Neuron (in vitro differentiated cells): ENCODE measurements at regions not wholly inside any gene's neighbourhood (a gene's known extent, or its start where the extent isn't known, plus 50 kb on each side); places are given as distances from the start of the nearest gene placed in this dataset.

Source experiments
- H2AFZ ChIP-seq: one replicate; pipeline ENCODE4 v1.6.1; 2013; ENCODE audit warnings: low read depth, mild to moderate bottlenecking, inconsistent platforms, low read length, moderate library complexity
- H3K27me3 ChIP-seq: one replicate; pipeline ENCODE4 v1.6.1; 2013; ENCODE audit warnings: low read length; ENCODE audit not compliant: insufficient read depth
- H3K36me3 ChIP-seq: one replicate; pipeline ENCODE4 v1.6.1; 2013; ENCODE audit warnings: low read length; ENCODE audit not compliant: insufficient read depth
- H3K4me1 ChIP-seq: one replicate; pipeline ENCODE4 v1.6.1; 2013; ENCODE audit warnings: low read length; ENCODE audit not compliant: insufficient read depth
- H3K4me3 ChIP-seq: 2 replicates; pipeline ENCODE4 v1.5.1; 2013; ENCODE audit warnings: mild to moderate bottlenecking, low read length, moderate library complexity
- H3K9me3 ChIP-seq: one replicate; pipeline ENCODE4 v1.6.1; 2013; ENCODE audit warnings: low read length

DNA sequence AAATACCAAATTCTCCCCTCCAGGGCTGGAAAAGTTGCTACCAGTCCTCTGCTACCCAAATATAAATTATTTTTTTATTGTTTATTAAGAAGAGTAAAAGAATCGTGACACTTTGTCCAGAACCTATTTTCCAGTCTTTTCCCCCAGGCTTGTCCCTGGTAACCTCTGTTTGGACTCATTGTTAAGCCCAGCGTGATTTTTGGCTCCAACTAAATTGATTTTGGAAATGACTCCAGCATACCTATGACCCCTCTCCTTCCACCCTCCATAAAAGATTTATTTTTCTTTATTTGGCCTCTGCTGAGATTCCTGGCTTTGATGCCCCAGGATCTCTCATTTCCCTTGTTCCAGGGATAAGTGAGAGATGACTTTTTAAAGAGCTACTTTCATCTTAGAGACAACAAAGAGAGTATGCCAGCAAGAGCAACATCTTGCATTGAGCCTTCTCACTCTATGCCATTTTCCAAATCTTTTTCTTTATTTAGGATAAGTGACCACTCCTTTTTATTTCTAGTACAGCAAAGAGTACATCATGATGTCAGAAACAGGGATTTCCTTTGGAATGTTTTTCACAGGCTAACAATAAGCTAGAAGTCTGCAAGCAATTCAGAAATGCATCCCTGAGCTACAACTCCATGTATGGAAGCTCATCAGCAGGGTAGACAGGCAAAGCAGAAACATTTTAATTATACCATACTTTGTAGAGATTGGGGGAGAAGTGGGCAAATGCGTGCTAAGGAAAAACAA, 75.8 kb downstream of the DAD1 start:
- Histone ChIP-seq H3K27me3 (no peaks in the 10 kb centered on the region), H3K4me1 (peaks cover 30% of the 10 kb centered on the region), H2AFZ (no peak overlapping the region)

DNA sequence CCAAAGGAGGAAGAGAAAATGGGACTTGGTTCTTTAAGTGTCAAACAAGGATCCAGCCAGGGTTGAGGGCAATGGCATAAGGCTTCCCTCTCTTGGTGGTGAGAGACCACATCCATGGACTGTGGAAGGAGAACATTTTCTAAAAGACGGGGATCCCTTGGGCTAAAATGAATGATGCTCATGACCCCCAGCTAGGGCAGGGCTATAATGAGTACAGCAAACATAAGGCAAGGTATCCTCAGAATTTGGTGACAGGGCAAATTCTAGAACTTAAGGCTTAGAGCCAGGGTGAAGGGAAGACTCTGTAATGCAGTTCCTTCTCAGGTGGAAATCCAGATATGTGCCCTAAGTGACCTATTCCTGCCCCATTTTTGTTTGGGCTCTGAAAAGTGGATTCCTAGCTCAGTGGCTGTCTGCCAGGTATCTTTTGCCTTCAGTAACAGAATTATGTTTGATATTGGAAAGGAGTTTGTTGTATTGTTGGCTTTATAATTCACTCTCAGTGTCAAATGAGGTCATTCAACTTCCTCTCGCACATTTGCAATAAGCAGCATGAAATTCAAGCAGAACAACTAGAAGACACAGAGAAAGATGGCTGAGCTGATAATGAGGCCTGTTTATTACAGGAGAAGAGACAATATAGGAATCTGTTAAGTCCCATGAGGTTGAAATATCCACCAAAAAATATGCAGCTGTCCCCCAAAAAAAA, 76.8 kb downstream of the DAD1 start:
- H3K36me3 ChIP-seq: no peaks in the 10 kb centered on the region

More for the DNA sequence above, 75.8 kb downstream of the DAD1 start:
- no peaks in the 10 kb centered on the region for H3K36me3 ChIP-seq
- no peak overlapping the region for H3K4me3 ChIP-seq
- H3K9me3 ChIP-seq: no peaks in the 10 kb centered on the region

DNA sequence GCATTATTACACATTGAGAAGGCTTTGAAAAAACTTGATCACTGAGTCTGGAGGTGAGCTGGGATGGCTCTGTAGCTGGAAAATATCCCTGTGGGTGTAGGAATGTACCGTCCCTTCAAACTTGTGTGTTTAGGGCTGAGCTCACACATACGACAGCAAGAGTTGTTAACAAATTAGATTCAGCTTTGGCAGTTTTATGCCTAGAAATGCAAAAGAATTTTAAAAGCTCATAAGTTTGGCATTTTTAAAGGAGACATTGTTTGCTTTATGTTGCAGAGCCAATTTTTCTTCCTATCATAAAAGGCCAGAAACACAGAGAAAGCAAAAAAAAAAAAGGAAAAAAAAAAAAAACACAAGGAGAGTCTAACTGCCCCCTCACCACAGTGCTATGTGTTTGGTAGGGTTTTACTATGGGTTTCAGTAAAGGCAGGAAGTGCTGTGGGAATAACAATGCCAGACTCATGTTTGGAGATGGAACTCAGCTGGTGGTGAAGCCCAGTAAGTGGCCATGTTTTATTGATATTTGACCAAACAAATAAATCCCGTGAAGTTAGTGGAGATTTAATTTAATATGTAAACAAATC, 78.4 kb downstream of the DAD1 start:
- no peaks in the 10 kb centered on the region for H3K27me3 ChIP-seq
- no peak overlapping the region for H2AFZ ChIP-seq
- H3K4me3 ChIP-seq: no peak overlapping the region
- no peaks in the 10 kb centered on the region for H3K9me3 ChIP-seq
- peaks cover 29% of the 10 kb centered on the region for H3K4me1 ChIP-seq
- H3K36me3 ChIP-seq: no peaks in the 10 kb centered on the region

More for the DNA sequence above, 76.8 kb downstream of the DAD1 start:
- no peak overlapping the region for H3K4me3 ChIP-seq
- no peaks in the 10 kb centered on the region for H3K27me3 ChIP-seq
- H2AFZ ChIP-seq: no peak overlapping the region
- H3K4me1 ChIP-seq: peaks cover 25% of the 10 kb centered on the region
- H3K9me3 ChIP-seq: no peaks in the 10 kb centered on the region

DNA sequence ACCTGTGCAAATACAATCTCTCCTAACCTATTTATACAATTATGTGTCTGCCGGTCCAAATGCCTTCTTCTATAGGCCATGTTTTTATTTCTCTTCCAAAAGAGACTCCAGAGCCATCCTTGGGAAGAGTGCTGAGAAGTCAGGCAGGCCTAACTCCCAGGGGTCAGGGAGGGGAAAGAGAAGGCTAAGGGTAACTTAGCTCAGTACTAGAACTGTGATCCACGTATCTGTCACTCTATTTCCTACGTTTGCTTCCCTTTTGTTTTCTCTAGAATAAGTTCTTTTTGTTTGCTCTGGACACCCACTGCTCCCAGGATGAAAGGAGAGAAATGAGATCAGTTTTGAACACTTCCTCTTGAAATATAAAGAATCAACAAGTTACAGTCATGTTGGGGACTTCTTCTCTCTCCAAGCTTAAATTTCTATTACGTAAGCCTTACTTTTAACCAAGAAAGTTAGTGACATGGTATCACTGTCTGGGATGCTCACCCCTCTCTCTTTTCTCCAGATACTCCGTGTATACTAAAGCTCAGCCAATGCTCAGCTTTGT, 79.2 kb downstream of the DAD1 start:
- Histone ChIP-seq H3K4me1 (peaks cover 31% of the 10 kb centered on the region), H2AFZ (no peak overlapping the region), H3K4me3 (no peak overlapping the region), H3K9me3 (no peaks in the 10 kb centered on the region), H3K36me3 (no peaks in the 10 kb centered on the region), H3K27me3 (no peaks in the 10 kb centered on the region)

DNA sequence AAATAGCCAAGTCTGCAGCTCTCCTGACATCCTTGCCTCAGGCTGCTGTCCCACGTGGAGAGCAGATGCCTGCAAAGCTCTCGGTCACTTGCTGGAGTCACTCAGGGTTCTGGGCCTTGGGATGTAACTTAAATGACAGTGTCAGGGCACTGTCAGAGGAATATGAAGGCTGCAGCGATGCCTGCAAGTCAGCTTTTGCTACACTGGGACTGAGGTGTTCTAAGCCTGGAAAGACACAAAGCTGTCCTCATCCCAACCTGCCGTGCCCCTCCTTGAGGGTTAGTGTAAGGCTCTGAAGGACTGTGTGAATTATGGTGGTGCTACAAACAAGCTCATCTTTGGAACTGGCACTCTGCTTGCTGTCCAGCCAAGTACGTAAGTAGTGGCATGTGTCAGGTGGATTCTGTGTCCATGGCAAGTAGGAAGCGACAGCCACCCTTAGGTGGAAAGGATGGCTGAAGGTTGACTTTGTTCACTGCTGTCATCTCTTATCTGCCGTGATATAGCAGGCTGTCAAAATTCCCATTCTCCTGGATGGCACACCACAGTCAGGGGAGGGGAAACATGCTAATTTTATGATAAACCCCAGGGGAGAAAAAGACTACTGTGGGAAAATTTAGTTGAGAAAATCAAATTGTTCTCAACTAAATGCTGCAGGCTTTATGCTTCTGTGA, 79.9 kb downstream of the DAD1 start:
- Histone ChIP-seq H3K36me3 (no peaks in the 10 kb centered on the region), H3K4me3 (no peak overlapping the region), H3K9me3 (no peaks in the 10 kb centered on the region), H2AFZ (no peak overlapping the region), H3K27me3 (no peaks in the 10 kb centered on the region), H3K4me1 (peaks cover 31% of the 10 kb centered on the region)

DNA sequence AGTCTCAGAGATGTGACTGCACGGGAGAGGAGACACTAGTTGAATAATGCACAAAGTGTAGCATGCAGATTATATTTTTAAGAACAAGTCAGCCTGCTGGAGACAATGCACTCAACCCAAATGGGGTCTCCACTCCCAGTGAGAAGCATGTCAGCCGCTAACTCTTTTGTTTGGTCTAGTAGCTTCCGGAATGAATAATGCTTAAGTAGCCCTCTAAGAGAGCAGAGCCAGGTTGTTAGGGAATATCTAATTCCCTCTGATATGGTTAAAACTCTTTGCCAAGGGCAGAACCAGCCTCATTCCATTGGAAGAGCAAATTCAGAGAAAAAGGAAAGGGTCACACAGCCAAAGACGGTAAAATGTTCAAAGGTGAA, 80.4 kb downstream of the DAD1 start:
- Histone ChIP-seq H3K27me3 (no peaks in the 10 kb centered on the region), H2AFZ (no peak overlapping the region), H3K4me1 (peaks cover 31% of the 10 kb centered on the region), H3K9me3 (no peaks in the 10 kb centered on the region), H3K36me3 (no peaks in the 10 kb centered on the region), H3K4me3 (no peak overlapping the region)

DNA sequence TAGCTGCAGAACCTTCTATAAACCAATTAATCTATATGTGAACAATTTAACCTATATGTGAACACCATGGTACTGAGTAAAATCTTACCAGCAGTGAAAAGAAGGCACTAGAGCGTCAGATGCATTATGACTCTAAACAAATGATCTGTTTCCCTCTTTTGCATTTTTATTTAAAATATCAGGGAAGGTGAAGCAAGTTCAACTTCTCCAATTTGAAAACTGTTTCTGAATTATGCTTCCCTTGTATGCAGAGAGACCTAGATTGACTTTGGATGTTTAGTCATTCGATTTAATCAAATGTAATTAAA, 80.9 kb downstream of the DAD1 start:
- Histone ChIP-seq H3K9me3 (no peaks in the 10 kb centered on the region), H3K36me3 (no peaks in the 10 kb centered on the region), H2AFZ (no peak overlapping the region), H3K4me1 (peaks cover 29% of the 10 kb centered on the region), H3K27me3 (no peaks in the 10 kb centered on the region), H3K4me3 (no peak overlapping the region)

DNA sequence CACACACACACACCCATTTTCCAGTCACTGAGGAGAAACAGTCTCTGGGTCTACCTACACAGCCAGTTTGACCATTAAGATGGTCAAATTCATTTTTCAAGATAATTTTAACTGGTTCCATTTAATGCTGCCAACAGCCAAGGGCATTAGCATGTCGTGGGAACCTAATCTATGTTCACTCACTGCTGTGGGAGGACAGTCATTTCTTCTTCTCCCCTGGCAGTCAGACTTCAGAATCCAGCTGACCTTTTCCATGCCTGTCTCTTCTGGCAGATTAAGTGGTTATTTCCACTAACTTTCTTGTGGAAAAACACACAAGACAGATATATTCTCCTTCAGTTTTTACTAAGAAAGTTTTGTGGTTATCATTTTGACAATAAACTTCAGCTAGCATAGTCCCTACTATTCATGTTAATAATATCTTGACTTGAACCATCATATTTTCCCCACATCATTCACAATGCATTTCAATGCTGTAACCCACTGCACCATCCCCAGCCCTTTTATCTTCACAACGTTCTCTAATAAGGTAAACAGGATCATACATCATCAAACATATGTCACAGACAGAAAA, 82.2 kb downstream of the DAD1 start:
- H3K4me1 ChIP-seq: peaks cover 31% of the 10 kb centered on the region
- no peaks in the 10 kb centered on the region for H3K27me3 ChIP-seq
- H3K36me3 ChIP-seq: no peaks in the 10 kb centered on the region
- no peaks in the 10 kb centered on the region for H3K9me3 ChIP-seq
- no peak overlapping the region for H3K4me3 ChIP-seq
- H2AFZ ChIP-seq: no peak overlapping the region

DNA sequence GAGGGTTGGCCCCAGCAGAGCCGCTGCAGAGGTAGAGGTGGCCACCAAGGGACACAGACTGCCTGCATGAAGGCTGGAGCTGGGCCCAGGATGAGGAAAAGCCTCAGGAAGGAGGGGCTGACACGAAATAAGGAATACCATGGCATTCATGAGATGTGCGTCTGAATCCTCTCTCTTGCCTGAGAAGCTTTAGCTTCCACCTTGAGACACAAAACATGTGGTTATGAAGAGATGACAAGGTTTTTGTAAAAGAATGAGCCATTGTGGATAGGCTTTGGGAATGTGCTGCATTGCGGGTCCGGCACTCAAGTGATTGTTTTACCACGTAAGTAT, 82.7 kb downstream of the DAD1 start:
- no peak overlapping the region for H2AFZ ChIP-seq
- peaks cover 33% of the 10 kb centered on the region for H3K4me1 ChIP-seq
- H3K36me3 ChIP-seq: no peaks in the 10 kb centered on the region
- no peaks in the 10 kb centered on the region for H3K27me3 ChIP-seq
- H3K9me3 ChIP-seq: no peaks in the 10 kb centered on the region
- no peak overlapping the region for H3K4me3 ChIP-seq

DNA sequence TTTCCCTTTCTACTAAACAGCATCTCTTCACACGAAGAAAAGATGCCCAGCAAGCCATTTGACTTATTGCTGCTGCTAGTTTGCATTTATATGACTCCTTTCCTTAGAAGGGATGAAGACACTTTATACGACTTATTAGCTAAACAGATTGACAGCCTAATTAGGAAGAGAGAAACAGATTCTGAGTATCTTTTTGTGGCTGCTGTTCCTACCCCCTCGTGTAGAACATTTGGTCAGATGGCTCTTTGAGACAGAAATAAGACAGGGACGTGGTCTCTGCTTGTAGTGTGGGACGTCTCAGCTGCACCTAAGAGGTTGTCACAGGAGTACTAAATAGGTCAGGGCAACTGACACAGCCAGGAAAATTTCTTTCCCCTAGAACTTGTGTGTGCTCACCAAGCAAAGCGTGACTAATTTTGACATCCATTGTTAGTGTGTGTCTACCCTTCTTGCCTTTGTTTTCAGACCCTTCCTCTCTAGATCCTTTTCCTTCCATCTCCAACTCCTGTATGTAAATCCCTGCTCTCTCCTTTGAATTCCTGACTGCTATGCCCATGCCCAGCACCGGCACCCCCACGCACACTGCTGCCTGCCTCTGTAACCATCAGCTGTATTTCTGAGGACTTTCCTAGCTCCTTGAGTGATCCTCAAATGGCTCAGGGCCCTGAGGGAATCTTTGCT, 83.2 kb downstream of the DAD1 start:
- Histone ChIP-seq H3K4me1 (peaks cover 33% of the 10 kb centered on the region), H3K9me3 (no peaks in the 10 kb centered on the region), H3K27me3 (no peaks in the 10 kb centered on the region), H3K36me3 (no peaks in the 10 kb centered on the region), H3K4me3 (no peak overlapping the region), H2AFZ (no peak overlapping the region)

DNA sequence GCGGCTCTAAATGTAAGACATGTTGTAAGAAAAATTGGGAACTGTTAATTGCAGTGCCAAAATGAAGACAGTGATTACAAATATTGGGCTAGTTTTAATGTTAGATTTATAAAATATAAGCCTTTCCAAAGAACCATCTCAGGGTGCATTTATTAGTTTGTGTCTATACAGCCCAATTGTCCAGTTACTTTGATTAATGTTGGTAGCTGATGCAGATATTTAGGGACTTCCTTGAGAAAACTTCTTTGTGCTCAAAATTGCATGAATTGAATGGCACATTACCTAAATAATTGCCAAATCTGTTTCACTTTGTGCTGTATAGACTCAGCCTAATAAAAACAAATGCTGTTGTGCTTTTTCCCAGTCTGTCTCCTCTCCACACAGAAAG, 83.7 kb downstream of the DAD1 start:
- Histone ChIP-seq H3K4me3 (no peak overlapping the region), H2AFZ (no peak overlapping the region), H3K36me3 (no peaks in the 10 kb centered on the region), H3K9me3 (no peaks in the 10 kb centered on the region), H3K27me3 (no peaks in the 10 kb centered on the region), H3K4me1 (peaks cover 30% of the 10 kb centered on the region)

DNA sequence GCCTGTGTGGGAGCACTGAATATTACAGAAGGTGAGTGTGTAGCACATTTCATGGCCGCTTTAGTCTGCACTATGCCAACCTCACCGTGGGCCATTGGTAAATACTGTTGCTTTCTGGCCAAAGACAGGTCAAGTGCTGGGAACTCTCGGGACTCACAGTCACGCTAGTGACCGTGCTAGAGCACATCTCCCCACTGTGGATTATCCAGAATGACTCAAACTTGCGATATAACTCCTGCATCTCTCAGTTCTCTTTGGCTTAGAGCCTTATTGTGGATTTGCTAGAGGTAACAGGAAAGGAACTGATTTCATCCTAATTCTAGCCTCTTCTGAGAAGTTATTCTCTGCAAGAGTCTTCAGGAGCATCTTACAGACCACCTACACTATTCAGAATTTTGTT, 86.5 kb downstream of the DAD1 start:
- Histone ChIP-seq H3K36me3 (no peaks in the 10 kb centered on the region), H3K4me3 (no peak overlapping the region), H3K27me3 (no peaks in the 10 kb centered on the region)

More for the DNA sequence above, 86.5 kb downstream of the DAD1 start:
- no peak overlapping the region for H2AFZ ChIP-seq
- peaks cover 11% of the 10 kb centered on the region for H3K4me1 ChIP-seq
- no peaks in the 10 kb centered on the region for H3K9me3 ChIP-seq
